NCI-H2107 (cell line): ENCODE measurements at regions not wholly inside any gene's neighbourhood (a gene's known extent, or its start where the extent isn't known, plus 50 kb on each side); places are given as distances from the start of the nearest gene placed in this dataset.
"Not testable (repeated sequence)": the region's sequence is repeated elsewhere in the genome, so short reads cannot be mapped to it uniquely, and the experiment has no call there.

Source experiments
- DNase-seq: peaks from one replicate; lab custom pipeline; 2025; lab: John Stamatoyannopoulos, UW

GRCh38 chr22:25488244-25489020, 76.0 kb upstream of the GRK3 start:
- no peak for DNase-seq

DNA sequence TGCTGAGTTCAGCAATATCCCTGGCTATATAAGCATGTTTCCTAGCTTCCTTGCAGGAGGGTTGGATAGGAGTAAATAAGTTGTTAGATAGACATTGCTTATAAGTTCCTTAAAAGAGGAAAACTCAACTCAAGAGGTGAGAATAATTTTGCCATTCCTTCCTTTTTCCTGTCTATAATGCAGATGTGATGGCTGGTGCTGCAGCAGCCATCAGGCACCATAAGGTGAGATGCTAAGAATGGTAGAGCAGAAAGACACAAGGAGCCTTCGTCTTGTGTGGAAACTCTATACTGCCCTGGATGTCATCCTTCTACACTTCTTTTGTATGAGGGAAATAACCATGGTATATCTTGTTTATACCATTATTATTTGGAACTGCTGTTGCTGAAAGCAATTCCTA, 74.5 kb upstream of the GRK3 start:
- no peak for DNase-seq

- no peak for DNase-seq
Measured at GRCh38 chr22:25490896-25491295, 73.6 kb upstream of the GRK3 start.

- DNase-seq: no peak
Measured at GRCh38 chr22:25492162-25492561, 72.3 kb upstream of the GRK3 start.

DNA sequence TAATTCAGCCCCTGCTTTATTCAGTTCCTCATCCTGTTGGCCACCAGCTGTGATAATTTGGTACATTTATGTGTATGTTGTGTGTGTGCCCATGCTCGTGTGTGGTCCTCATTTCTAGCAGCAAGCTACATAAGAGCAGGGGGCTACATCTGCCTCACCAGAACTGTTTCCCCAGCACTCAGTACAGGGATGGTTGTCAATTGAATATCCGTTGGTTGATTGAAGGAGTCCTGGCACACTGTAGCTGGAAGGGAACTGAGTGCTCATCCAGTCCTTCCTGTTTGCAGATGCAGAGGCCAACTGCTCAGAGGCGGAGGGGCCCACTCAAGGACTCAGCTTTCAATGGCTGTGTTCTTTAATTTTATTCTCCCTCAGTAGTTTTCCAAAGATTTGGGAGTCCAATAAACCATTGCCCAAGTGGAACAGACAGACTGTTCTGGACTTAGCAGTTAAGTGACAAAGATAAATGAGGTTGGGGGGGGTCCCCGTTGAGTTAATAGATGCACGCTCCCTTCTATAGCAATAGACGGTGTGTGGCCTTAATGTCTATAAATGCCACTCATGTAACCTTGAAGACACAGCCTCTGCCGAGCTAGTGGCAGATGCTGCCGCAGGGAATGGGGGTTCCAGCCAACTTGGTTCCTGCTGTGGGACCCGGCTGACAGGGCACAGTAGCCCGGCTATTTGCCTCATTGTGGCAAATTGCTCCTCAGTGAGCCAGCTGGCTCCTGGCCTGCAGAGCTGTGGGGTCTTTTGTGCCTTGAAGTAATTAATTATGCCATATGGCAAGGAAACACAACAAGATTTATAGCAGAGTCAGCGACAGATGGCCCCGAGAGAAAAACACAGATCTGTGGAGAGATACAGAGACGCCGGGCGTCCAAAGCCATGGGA, 71.4 kb upstream of the GRK3 start:
- no peak for DNase-seq

DNA sequence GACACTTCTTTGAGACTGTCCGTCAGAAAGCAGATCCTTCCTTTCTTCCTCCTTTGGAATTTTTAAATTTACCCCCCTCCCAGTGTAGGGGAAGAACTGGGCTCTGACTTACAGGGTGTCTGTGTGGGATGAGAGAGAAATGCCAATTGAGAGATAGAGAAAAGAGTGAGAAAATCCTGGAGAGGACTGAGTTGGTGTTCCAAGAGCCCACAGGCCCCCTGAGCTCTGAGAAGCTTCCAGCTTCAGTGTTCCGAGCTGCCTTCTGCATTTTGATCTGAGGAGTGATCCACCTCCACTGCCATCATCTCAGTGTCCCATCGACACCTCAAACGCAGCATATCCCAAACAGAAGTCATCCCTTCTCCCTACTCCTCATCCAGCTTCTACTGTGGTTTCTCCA, 70.7 kb upstream of the GRK3 start:
- DNase-seq: no peak

- no peak for DNase-seq
Measured at GRCh38 chr22:25494774-25495173, 69.7 kb upstream of the GRK3 start.

GRCh38 chr22:25495285-25495684, 69.2 kb upstream of the GRK3 start:
- no peak for DNase-seq

DNA sequence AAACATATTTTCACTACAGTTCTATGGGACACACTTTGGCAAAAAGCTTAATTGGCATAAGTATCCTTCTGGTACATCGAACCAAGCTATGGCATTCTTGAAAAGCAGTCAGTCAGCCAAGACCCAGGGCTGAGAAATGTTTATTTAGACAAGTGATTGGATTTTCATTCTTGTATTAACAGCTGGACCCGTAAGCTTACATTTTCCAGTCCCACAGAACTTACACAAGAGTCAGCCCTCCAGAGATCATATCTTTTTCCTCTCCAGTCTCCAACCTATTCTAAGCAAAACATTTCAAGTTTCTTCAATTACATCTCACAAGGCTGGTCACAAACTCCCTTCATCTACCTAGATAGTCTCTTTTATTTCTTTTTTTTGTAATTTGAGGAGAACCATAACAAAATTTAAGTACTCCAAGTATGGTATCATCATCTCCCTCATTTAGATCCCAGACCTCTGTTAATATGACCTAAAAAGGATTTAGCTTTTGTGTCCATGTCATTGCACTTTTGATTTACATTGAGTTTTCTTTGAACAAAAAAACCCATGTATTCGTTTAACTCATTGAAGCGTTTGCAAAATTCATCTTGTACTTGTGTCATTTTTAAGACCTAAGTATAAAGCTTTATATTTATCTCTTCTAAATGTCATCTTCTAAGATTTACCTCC, 67.9 kb upstream of the GRK3 start:
- no peak for DNase-seq

- DNase-seq: no peak
Measured at GRCh38 chr22:25497181-25497641, 67.3 kb upstream of the GRK3 start.

- no peak for DNase-seq
Measured at GRCh38 chr22:25497716-25498115, 66.8 kb upstream of the GRK3 start.

DNA sequence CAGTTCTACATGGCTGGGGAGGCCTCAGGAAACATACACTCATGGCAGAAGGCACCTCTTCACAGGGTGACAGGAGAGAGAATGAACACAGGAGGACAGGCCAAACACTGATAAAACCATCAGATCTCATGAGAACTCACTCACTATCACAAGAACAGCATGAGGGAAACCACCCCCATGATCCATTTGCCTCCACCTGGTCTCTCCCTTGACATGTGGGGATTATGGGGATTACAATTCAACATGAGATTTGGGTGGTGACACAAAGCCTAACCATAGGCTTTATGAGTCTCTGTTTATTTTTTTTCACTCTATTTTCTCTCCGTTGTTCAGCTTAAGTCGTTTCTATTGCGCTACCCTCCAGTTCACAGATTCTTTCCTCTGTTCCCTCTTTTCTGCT, 63.8 kb upstream of the GRK3 start:
- not testable (repeated sequence) for DNase-seq

DNA sequence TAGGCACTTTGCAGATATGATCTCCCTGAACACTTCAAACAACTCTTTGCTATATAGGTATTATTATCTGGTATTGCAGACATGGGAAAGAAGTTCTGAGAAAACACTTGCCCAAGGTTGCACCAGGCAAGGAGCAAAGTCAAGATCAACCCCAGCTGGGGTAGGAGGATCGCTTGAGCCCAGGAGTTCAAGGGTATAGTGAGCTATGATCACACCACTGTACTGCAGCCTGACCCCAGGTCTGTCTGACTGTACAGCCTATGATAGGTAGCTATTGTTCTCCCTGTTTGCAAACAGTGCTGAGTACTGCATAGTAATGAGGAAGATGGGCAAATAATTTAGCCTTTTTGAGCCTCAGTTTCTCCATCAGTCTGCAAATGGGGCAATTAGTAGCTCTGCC, 60.5 kb upstream of the GRK3 start:
- DNase-seq: not testable (repeated sequence)

DNA sequence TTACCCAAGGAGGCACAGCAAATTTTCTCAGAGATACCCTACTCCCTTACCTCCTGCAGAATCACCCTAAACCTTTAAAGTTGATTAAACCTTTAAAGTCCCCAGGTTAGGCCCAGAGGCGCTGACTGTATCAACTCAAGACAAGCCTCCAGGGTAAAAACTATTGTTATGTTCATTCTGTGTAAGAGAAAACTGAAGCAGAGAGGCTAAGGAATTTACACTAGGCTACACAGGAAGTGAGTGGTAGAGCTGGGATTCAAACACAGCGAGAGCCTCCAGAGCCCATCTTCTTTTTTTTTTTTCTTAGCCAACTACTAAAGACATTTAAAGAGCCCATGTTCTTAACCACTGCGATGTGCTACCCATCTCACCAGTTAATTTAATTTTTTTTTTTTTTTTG, 56.3 kb upstream of the GRK3 start:
- no peak for DNase-seq

GRCh38 chr22:25508761-25509321, 55.6 kb upstream of the GRK3 start:
- DNase-seq: no peak

DNA sequence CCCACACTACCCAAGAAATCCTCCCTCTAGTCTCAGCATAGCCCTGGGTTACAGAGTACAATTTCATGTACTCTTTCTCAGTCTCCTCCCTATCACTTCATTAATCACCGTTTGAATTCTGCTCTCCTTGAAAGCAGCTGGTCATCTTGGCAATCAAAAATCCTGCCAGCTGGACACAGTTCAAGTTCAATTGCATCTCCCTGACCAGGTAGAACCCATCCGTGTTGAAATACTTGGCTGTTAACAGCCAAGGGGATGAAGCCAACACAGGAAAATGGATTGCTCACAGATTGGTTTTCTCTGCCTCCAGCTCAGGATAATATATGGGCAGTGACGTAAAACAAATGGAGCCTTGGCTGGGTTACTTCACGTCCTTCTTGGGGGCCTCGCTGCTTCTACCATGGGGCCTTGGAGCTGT, 55.1 kb upstream of the GRK3 start:
- DNase-seq: no peak

GRCh38 chr22:25510876-25511275, 53.6 kb upstream of the GRK3 start:
- DNase-seq: no peak

- DNase-seq: no peak
Measured at GRCh38 chr22:25511725-25512124, 52.8 kb upstream of the GRK3 start.

GRCh38 chr22:25514436-25515180, 49.9 kb upstream of the GRK3 start:
- DNase-seq: no peak
